GM19351 (cell line): ENCODE measurements at regions not wholly inside any gene's neighbourhood (a gene's known extent, or its start where the extent isn't known, plus 50 kb on each side); places are given as distances from the start of the nearest gene placed in this dataset.

Source experiments
- ATAC-seq: cut with Tn5 transposase; IDR thresholded peaks from one replicate; pipeline ENCODE4 v1.9.1; 2021; ENCODE audit warnings: mild to moderate bottlenecking, moderate library complexity; ENCODE audit not compliant: unreplicated experiment

DNA sequence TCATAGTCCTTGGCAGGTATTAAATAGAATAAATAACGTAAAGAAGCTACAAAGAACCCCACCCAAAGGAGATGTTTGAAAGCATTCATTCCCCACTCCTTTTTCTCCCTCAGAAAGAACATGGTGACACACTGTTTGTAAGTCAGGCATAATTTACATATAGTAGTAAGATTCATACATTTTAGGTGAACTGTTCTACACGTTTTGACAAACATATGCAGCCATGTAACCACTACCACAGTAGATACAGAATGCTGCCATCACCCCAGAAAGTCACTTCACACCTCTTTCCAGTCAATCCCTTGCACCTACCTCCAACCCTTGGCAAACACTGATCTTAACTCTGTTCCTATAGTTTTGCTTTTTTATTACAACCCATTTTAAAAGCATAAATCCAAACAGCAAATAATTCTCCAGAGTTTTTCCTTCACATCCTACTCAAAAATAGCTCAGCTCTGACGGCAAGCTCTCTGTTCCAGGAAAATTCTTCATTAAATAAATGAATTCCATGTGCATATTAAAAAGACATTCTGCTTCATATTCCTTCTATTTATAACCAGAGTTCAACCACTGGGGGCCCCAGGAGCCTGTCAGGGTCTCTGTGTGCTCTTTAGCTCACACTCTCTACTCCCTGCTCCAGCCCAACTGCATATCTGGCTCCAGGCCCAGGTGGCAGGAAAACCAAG is 258.8 kb downstream of the PLPP3 start:
- no peak for ATAC-seq

DNA sequence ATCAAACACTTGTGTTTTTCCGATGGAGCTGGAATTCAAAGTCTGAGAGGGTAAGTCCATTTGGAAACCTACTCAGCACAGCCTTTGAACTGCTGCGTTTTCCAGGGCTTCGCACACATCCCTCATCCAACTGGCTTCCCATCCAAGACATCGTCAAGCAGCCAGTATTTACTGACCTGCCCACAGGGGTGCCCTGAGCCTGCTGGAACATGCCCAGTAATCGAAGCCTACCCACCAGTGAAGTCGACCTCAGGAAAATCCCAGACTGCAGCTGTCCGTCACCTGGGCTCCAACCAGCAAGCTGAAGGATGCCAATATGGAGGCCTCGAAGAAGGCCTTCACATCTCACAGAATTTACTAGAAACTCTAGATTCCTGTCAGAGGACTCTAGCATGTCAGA is 261.6 kb downstream of the PLPP3 start:
- no peak for ATAC-seq

DNA sequence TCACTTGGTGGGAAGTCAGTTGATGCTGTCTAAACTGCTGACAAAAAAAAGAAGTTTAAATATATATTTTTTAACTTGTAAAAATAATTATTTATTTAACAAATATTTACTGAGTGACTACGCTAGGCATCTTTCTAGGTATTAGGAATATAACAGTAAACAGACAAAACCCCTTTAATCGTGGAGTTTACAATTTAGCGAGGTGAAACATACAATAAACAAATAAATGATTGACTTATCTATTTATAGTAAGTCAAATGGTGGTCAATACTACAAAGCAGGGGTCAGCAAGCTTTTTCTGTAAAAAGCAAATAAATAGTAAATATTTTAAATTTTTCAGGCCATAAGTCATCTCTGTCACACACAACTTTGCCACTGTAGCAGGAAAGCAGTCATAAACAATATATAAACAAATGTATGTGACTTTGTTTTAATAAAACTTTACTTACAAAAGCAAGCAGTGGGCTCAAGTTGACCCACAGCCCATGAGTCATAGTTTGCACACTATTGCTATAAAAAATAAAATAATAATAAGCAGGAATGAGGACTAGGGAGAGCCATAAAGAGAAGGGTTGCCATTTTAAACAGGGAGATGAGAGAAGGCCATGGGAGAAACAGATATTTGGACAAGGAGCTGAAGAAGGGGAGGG is 263.9 kb downstream of the PLPP3 start:
- ATAC-seq: no peak

DNA sequence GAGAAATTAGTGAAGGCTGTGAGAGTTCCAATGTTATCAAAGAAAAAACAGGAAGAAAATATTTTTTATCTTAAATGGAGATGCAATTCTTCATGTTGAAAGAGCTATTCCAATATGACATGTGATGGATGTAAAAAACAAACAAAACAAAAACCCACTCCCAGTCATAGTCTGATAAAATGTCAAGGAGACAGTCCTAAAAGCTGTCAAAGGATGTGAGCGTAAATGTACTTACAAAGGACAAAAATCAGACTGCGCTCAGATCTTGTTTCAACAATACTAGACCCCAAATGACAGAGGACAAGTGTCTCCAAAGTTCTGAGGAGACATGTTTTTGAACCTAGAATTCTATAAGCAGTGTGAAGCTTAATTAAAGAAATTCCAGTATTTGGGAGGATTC is 265.8 kb downstream of the PLPP3 start:
- no peak for ATAC-seq

DNA sequence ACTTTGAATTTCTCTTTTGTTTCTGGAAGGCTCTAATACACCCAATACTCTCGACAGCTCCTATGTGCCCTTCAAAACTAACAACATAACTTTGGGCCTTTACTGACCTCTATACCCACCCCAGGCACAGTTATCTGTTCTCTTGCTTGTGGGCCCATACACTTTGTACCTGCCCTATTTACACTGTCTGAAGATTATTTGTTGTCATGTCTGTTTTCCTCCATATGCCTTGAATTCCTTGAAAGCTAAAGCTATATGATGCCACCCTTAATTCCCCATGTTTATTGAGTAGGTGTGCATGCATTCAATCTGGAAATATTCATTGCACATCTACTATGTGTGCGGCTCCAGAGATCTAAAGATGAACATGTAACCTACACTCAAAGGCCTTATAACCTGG is 267.6 kb downstream of the PLPP3 start:
- ATAC-seq: no peak

DNA sequence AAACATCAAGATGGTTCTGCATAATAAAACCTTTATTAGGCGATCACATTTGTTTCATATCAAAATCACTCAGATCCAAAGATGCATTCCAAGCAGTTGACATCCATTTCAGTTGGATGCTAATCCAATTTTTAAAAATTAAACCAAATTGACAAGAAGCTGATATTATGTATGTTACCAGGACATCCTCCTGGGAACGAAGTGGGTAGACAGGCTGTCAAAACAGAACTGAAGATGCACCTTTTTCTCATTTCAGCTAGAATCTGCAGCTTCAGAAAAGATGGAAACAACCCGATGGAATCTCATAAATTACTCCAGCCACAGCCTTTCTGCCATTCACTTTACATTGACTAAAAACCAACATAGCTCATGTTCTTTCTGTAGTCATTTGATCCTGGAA is 268.4 kb downstream of the PLPP3 start:
- ATAC-seq: no peak

DNA sequence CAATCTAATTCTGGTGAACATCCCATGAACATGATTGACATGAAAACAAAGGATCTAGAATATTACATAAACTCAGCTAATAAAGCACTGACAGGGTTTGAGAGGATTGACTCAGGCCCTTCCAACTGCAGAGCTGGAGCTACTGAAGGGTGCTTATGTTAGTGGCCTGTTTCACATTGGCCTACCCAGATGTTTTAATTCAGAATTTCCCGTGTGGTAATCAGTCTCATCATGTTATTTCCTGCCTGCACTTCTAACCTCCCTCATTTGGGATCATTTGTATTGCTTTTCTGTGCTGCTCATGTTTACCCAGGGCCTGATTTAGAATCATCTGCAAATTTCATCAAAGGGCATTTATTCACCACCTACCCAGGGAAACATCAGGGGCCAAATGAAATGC is 270.3 kb downstream of the PLPP3 start:
- ATAC-seq: no peak

DNA sequence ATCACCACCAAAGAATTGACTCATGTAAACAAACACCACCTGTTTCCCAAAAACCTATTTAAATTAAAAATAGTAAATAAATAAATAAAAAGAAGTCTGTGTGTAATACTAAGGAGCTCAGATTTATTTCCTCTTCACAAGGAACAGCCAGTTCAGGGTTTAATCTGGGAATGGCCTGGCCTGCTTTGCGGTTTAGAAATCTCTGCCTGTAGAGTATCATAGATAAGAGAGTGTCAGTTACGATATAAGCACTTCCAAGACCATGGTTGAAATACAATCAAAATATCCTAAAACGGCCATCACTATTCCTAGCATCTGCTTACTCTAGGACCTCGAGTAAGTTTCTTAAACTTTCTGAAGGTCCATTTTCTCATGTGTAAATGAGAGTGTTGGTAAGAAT is 274.4 kb downstream of the PLPP3 start:
- ATAC-seq: no peak

DNA sequence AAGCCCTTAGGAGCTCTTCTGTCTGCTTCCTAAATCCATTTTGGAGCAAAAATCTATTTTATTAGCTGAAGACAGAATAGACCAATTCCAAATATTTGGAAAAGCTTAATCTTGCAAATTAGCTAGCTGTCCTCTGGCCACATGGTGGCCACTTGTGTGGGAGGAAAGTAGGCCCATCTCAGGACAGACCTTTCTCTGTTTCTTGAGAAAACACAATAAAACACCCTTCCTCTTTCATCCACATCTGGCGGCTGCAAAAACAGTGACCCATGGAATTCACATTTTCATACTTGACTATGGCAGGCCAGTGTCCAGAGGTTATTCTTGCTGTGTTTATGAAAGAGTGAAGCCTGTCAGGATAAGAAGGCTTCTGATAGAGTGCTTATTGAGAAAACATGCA is 275.6 kb downstream of the PLPP3 start:
- no peak for ATAC-seq

DNA sequence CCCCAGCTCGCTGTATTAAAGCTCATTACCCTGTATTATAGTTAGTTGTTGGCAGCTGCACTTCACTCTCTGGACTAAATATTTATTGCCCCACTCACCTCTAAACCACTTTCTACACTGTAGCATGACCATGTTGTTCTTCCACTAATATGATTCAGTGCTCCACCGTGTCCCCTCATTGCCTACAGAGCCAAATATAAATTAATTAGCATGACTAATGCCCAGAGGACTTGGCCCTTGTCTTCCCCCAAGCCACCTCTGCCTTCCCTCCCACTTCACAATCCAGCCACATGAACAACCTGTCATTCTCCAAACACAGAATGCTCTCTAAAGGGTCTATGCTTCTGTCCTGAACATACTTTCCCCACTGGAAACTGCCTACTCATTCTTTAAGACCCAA is 276.5 kb downstream of the PLPP3 start:
- no peak for ATAC-seq

DNA sequence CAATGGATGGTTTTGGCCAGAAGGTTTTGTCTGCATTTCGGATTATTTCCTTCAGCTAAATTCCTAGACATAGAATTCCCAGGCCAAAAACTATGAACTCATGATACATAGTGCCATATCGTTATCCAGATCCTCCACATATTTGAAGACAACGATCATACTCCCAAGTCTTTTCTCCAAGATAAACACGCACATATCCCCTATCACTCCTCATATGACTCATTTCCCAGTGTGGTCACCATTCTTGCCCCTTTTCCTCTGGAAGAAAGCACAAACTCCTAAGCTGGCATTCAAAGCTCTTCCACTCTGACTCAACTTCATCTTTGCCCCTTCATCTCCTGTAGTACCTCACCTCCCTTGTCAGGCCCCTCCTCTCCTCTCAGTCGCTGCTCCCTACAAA is 277.6 kb downstream of the PLPP3 start:
- no peak for ATAC-seq

DNA sequence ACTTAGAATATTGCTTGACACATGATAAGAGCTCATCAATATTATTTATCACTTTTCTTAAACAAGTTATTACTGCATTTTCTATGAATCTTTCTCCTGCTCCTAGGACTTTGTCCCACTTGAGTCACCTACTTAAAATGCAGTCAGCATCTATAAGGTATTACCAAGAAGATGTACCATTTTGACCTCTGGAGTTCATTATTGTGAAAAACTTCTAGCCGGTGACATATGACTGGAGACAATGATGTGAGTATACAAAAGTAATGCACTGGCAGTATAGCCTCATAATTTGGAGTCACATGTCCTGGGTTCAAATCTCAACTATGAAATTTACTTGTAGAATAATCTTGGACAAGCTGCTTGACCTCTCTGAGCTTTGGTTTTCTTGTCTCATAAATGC is 278.5 kb downstream of the PLPP3 start:
- ATAC-seq: no peak

DNA sequence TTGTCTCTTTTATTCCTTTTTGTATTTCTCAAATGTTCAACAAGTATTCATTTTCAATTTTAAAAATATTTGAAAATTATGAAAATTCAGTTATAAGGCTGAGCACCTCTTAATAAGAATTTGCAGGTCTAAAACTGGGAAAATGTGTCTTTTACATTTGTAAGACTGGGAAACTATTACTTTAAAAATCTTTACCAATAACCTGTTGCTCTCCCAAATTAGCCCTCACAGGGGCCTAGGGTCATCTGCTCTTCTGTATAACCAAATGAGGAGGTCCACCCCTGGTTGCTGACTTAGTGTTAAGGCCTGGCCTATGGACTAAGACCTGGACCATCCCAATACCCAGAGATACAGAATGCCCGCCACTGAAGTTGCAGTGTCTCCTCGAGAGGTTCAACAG is 280.5 kb downstream of the PLPP3 start:
- ATAC-seq: no peak

DNA sequence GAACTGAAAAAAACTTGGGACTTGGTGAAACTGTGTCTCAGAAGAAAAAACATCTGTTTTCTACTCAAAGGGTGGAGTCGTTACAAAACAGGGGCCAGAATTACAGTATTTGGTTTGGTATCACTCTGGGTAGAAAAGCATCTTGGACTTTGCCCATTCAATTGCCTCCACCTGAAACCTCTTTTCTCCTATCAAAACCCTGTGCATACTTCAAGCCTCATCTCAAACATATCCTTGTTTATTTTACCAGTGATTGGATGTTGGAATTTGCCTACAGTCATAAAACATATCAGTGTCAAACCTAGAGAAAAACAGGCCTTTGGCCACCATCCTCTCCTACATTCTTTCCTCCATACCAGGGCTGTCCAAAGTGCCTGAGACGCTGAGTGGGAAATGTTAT is 281.5 kb downstream of the PLPP3 start:
- no peak for ATAC-seq

DNA sequence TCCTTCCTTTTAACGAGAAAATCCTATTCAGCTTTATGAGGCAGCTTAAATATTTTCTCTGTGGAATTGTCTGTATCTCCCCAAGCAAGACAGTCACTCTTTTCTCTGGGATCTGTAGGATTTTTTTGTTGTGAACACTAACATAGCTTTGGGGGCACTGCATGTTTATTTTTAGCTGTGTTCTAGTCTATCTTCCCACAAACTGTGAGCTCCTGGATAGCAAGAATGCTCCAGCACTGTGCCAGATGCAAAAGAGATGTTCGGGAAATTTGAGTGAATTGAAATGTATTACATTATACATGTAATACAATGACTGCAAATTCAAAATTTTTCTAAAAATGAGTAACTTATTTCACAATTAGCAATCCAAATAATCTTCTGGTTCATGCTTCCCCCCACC is 282.2 kb downstream of the PLPP3 start:
- ATAC-seq: no peak

DNA sequence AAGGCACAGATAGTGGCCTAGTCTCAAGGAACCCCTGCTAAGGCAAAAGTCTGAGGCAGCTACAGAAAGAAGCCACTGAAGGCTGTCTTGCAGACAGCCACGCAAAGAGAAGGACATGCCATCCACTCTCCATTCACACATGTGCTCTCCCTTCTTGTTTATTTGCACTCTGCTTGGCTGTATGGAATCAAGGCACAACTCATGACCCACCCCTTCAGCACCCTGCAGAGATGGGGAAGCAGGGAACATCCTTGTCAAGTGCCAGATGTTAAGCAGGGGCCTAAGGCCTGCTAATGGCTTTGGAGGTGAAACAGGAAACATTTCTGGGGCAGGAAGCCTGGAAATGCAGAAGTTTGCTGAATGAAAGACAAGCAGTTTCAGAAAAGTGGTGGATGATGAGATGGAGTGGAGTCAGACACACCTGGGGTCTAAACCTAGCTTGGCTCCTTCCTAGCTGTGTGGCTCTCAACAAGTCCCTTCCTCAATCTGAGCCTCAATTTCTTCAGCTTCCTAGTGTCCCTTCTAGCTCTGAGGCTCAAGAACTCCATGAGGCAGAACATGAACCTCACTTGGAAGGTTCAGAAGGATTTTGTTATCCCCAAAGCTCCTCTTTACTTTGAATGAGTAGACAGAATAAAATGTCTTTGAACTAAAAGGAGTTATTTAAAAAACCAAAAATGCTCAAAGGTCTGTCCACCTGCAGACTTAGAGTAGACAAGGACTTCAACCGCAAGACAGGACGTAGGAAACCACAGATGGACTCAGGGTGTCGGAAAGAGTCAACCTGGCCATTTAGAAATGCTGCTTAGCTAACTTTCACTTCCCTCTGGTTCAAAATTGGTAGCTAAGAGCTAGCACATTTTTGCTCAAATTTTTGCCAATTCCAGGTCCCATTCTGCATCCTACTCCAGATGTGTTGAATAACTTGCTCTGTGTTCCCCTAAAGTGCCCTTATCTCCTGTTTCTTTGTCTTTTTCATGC is 283.1 kb downstream of the PLPP3 start:
- peak; percentile 45 for ATAC-seq

DNA sequence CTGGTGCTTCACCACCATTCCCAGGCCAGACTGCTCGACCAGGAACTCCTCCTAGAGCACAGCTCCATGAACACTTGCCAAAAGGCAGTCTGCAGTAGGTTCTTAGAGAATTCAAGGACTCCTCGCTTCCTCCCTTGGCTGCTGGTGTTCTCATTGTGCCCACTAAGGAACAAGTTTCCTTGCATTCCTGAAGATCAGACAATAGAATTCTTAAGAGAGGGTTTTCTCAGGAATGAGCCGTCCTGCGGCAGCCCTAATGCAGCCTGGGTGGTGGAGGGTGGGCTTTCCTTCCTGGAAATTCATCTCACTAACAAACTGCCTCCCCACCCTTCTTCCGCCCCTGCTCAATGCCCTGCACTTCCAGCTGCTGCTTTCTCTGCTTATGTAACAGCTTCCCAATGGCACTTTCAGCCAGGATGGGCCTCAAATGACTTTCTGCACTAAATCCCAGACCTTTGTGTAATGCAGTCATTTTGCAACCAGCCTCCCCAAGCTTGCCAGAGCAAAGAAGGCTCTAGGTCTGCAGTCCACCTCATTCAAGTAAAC is 287.9 kb downstream of the PLPP3 start:
- no peak for ATAC-seq

DNA sequence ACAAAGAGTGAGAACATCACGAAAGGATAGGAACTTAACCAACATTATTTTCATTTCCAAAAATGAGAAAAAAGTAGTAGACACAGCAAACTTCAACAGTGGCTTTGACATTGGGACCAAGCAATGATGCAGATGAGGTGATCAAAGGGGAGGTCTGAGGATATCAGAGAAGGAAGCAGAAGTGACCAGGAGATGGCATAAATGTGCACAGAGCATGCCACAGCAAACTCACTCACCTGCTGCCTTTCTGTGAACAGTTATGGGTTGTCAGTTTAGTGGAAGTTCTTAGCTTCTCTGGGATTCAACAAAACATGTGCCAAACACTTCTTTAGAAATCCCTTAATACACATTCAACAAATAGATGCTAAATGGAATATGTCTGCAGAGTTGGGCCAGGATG is 290.1 kb downstream of the PLPP3 start:
- no peak for ATAC-seq

DNA sequence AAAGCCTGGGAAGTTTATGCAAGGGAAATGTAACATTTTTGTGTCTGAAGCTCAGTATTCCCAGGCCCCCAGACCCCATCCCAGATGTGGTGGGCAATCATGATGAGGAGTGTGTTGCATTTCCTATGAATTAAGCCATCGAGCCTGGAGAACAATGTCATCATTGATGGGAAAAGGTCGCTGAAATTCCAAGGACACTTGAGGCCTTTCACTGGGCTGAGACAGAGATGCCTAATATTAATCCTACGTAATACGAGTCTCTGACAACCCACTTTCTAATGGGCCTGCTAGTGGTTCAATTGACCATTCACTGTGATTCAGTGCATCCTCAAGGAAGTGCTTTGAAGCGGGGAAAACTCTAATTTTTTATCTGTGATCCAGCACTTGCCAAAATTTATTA is 291.6 kb downstream of the PLPP3 start:
- no peak for ATAC-seq

DNA sequence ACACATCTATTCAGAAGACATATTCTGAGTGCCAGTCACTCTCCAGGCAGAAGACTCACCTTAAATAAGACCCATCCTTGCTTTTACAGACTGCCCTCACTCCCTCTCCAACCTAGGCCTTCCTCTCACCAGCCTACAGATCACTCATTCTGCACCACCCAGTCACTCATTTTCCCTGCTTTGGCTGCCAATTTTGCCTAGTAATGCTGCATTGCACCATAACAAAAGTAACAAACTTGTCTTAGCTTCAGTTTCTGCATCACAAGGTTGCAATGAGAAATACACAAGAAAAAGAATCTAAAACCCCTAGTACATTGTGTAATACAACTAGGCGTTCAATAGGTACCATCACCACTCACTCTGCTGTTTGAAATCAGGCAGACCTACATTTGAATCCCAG is 292.4 kb downstream of the PLPP3 start:
- ATAC-seq: no peak

DNA sequence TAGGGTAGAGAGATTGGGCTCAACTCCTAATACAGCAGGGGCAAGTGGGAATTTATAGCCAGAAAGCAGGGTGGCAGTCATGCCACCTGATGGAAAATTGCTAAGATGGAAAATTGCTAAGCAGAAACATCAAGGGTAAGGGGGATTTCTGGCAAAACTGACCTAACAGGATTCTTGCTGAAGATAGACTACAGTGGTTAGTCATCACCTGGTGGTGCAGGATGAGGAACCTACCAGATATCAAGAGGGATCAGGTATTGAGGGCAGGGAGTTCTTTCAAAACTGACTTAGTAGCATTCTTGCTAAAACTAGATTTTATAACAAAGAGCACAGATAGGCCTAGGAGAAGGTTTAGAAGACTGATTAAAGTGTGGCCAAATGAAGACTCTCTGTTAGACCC is 292.9 kb downstream of the PLPP3 start:
- ATAC-seq: no peak
